ENCODE measurements at regions not wholly inside any gene's neighbourhood (a gene's known extent, or its start where the extent isn't known, plus 50 kb on each side); places are given as distances from the start of the nearest gene placed in this dataset.

DNA sequence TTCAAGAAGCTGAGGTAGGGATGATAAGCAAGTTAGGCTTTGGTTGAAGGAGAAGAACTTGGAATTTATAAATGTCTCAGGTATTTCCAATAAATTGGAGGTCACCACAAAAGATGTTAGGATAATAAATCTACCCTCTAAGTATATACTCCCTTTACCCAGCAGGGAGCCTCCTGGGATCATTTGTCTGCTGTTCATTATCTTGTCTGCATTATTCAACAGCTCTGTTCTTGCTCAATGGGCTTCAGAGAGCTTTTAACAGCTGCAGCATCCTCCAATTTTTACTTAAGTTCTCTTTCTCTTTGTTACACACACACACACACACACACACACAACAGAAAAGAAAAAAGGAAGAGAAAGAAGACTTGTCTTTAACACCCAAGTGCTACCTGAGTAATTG, 51.7 kb upstream of the VPS13A start:
- Histone ChIP-seq H3K9ac (ENCODE audit: insufficient read depth in 1 of 2, low read length in 2 of 2) (no peak overlapping the region), H3K27me3 (ENCODE audit: control insufficient read depth in 3 of 3, insufficient read depth in 3 of 3, low read length in 2 of 3) (no peaks in the 10 kb centered on the region), H3K4me1 (ENCODE audit: control insufficient read depth in 5 of 5, insufficient read depth in 5 of 5, low read length in 5 of 5) (no peaks in the 10 kb centered on the region), H3K36me3 (ENCODE audit: control insufficient read depth in 4 of 4, insufficient read depth in 4 of 4, low read length in 4 of 4) (no peaks in the 10 kb centered on the region), H3K4me3 (no peak overlapping the region), H3K27ac (ENCODE audit: low read depth in 1 of 2, low read length in 1 of 2) (no peak overlapping the region), H3K9me3 (ENCODE audit: control insufficient read depth in 4 of 4, insufficient read depth in 3 of 4, low read length in 3 of 4) (peaks cover 0 to 6% (median 1%) of the 10 kb centered on the region in 4 donors)
- DNase-seq, result no peak
- no peak for ATAC-seq (ENCODE audit: insufficient read depth, low FRiP score)
- TF ChIP-seq, protein P1, sequence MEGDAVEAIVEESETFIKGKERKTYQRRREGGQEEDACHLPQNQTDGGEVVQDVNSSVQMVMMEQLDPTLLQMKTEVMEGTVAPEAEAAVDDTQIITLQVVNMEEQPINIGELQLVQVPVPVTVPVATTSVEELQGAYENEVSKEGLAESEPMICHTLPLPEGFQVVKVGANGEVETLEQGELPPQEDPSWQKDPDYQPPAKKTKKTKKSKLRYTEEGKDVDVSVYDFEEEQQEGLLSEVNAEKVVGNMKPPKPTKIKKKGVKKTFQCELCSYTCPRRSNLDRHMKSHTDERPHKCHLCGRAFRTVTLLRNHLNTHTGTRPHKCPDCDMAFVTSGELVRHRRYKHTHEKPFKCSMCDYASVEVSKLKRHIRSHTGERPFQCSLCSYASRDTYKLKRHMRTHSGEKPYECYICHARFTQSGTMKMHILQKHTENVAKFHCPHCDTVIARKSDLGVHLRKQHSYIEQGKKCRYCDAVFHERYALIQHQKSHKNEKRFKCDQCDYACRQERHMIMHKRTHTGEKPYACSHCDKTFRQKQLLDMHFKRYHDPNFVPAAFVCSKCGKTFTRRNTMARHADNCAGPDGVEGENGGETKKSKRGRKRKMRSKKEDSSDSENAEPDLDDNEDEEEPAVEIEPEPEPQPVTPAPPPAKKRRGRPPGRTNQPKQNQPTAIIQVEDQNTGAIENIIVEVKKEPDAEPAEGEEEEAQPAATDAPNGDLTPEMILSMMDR (IDR thresholded peaks at IDR 0.05; ENCODE audit: control extremely low read depth, extremely low read depth), result no peak

DNA sequence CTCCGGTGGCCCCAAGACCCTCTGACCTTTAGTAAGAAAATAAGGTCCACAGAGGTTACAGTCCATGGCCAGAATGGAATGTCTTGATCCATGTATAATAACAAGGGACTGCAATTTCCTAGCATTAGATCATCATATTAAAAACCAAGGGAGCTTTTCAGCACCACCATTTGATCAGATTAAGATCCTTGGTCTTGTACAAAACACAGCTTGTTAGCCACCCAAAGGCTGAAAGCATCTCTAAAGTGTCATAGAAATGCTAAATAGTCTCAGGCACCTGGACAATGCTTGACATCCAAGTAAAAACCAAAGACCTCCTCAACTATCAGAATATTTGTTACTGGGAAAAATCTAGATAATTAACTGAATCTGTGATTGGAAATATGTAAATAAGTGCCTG, 50.3 kb upstream of the VPS13A start:
- ATAC-seq (ENCODE audit: insufficient read depth, low FRiP score), result no peak
- WGBS, 2 donors, result 90 to 92% methylated on average over 1 of the region's 1 CpG
- H3K9ac ChIP-seq (ENCODE audit: insufficient read depth in 1 of 2, low read length in 2 of 2), result no peak overlapping the region
- peaks cover 0 to 6% (median 1%) of the 10 kb centered on the region in 4 donors for H3K9me3 ChIP-seq (ENCODE audit: control insufficient read depth in 4 of 4, insufficient read depth in 3 of 4, low read length in 3 of 4)
- H3K36me3 ChIP-seq (ENCODE audit: control insufficient read depth in 4 of 4, insufficient read depth in 4 of 4, low read length in 4 of 4), result no peaks in the 10 kb centered on the region
- H3K27ac ChIP-seq (ENCODE audit: low read depth in 1 of 2, low read length in 1 of 2), result no peak overlapping the region
- no peak for DNase-seq
- no peaks in the 10 kb centered on the region for H3K4me1 ChIP-seq (ENCODE audit: control insufficient read depth in 5 of 5, insufficient read depth in 5 of 5, low read length in 5 of 5)
- H3K4me3 ChIP-seq, result no peak overlapping the region
- TF ChIP-seq, protein P1 (IDR thresholded peaks at IDR 0.05; ENCODE audit: control extremely low read depth, extremely low read depth), result no peak
- H3K27me3 ChIP-seq (ENCODE audit: control insufficient read depth in 3 of 3, insufficient read depth in 3 of 3, low read length in 2 of 3), result no peaks in the 10 kb centered on the region
